ENCODE measurements at regions not wholly inside any gene's neighbourhood (a gene's known extent, or its start where the extent isn't known, plus 50 kb on each side); places are given as distances from the start of the nearest gene placed in this dataset.

GRCh38 chr9:1919229-1919628 is 95.9 kb upstream of the SMARCA2 start:
- TF ChIP-seq POLR2A (IDR thresholded peaks at IDR 0.05) (no peak), CTCF (IDR thresholded peaks at IDR 0.05) (no peak)

Data from testis (tissue), 2 donors.